ENCODE measurements at regions not wholly inside any gene's neighbourhood (a gene's known extent, or its start where the extent isn't known, plus 50 kb on each side); places are given as distances from the start of the nearest gene placed in this dataset.

DNA sequence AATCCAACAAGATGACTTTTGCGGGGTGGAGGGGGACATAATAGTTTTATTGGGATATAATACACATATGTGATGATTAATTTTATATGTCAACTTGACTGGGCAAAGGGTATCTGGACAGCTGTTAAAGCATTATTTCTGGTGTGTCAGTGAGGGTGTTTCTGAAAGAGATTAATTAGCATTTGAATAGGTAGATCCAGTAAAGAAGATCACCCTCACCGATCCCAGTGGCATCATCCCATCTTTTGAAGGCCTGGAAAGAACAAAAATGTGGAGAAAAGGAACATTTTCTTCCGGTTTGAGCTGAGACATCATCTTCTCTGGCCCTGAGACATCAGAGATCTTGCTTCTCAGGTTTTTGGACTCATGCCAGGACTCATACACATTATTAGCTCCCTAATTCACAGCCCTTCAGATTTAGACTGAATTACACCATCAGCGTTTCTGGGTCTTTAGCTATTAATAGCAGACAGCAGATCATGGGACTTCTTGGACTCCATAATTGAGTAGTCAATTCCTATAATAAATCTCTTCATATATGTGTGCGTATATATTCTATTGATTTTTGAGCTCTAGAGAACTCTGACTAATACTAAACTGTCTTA is 283.6 kb downstream of the PCNX1 start:
- TF ChIP-seq, protein P1, sequence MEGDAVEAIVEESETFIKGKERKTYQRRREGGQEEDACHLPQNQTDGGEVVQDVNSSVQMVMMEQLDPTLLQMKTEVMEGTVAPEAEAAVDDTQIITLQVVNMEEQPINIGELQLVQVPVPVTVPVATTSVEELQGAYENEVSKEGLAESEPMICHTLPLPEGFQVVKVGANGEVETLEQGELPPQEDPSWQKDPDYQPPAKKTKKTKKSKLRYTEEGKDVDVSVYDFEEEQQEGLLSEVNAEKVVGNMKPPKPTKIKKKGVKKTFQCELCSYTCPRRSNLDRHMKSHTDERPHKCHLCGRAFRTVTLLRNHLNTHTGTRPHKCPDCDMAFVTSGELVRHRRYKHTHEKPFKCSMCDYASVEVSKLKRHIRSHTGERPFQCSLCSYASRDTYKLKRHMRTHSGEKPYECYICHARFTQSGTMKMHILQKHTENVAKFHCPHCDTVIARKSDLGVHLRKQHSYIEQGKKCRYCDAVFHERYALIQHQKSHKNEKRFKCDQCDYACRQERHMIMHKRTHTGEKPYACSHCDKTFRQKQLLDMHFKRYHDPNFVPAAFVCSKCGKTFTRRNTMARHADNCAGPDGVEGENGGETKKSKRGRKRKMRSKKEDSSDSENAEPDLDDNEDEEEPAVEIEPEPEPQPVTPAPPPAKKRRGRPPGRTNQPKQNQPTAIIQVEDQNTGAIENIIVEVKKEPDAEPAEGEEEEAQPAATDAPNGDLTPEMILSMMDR (IDR thresholded peaks at IDR 0.05; ENCODE audit: low read depth, low read length) = no peak
- TF ChIP-seq, protein P2, sequence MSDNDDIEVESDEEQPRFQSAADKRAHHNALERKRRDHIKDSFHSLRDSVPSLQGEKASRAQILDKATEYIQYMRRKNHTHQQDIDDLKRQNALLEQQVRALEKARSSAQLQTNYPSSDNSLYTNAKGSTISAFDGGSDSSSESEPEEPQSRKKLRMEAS (IDR thresholded peaks at IDR 0.05; ENCODE audit: low read depth, low read length) = no peak
- TF ChIP-seq POLR2A (IDR thresholded peaks at IDR 0.05; ENCODE audit: extremely low read depth, insufficient read length) = no peak

Measured in NB4 (cell line).